ENCODE measurements at regions not wholly inside any gene's neighbourhood (a gene's known extent, or its start where the extent isn't known, plus 50 kb on each side); places are given as distances from the start of the nearest gene placed in this dataset.

DNA sequence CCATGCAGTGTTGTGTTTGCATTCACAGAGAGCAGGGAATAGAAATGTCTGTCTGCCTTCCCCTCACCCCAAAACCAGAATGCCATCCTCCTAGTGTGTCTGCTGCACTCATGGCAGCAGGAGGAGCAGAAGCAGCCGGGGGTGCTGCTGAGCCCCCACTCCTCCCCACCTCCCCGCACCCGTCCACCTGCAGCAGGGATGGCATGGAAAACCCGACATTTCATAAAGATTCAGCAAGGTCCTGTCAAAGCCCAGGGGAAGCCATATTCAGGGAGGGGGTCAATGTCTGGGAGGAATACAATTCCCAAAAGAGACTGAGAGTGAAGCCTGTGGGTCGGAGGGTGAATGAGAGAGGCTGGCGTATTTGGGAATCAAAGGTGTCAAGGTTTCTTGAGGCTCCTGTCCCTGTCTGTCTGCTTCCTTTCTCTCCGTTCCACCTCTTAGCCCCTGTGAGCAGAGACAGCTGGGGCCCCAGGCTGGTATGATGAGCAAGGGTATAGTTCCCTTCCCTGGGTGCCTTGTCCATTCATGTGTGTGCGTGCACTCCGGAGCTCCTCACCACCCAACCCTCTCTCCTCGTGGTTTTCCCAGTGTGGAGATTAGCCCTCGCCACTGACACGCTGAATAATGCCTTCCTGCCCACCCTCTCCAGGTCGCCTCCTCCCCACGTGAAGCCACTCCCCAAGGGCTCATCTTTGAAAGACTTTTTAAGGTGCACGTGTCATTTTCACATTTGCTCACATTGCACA, 133.5 kb upstream of the ZNF236 start:
- DNase-seq, result no peak
- no peak for ATAC-seq
- intact Hi-C loops (cut with DNase I), result loop anchor here in 1 of 2 donors (5.0 kb wide), 1 partner anchor 287 kb away; no protein-coding TSS in a partner anchor

DNA sequence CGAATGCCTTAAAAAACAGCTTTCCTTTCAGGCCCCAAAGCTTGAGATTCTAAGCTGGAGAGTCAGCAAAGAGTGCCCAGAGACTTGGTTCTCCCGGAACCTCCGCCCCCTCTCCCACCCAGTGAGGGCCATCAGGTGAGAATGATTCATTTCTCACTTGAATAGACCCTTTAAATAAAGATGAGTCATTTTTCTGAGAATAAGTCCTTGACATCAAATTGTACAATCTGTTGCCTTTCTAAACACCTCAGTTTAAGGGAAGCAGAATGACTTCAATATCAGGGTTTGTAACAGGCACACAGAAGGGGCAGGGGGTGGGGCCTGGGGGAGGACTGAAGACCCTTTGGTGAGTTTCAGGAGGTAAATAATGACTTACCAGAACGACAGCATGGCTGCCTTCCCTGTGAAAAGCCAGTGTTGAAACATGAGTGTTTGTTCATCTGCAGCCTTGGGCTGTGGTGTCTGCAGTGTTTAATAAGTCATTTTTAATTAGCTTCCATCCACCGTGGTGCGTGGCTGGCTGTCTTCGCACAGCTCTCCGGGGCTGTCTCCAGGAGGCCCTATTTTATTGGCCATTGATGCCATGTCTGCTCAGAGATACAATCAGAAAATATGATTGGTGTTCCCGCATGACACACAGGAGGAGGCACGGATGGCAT, 134.9 kb upstream of the ZNF236 start:
- intact Hi-C loops (cut with DNase I), result loop anchor here (2.0 to 5.0 kb wide), 2 partner anchors 285 to 289 kb away; no protein-coding TSS in a partner anchor
- DNase-seq (no peak), ATAC-seq (peak in 1 of 2 donors; percentile 22)

DNA sequence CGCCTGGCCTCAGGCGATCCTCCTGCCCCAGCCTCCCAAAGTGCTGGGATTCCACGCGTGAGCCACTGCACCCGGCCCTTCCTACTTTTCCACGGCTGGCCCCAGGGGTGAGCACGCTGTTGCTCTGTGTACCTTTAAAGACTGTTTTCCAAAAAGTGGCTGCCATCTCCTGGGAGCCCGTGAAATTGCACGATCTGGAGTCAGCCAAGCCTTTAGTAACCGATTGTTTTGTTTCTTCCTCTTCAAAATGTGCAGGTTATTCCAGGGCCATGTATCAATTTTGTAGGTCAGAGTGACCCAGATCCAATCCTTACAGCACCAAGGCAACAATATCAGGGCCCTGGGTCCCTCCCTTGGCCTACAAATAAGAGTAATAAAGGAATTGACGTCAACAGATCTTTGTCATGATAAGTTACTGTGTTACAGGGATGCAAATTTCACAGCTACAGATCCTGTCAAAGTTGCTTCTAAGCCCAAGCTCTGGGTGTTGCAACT, 135.6 kb upstream of the ZNF236 start:
- DNase-seq, result peak; percentile 65
- intact Hi-C loops (cut with DNase I), result loop anchor here (2.0 to 5.0 kb wide), 2 partner anchors 284 to 288 kb away; no protein-coding TSS in a partner anchor
- peak; percentile 89 to 94 for ATAC-seq

DNA sequence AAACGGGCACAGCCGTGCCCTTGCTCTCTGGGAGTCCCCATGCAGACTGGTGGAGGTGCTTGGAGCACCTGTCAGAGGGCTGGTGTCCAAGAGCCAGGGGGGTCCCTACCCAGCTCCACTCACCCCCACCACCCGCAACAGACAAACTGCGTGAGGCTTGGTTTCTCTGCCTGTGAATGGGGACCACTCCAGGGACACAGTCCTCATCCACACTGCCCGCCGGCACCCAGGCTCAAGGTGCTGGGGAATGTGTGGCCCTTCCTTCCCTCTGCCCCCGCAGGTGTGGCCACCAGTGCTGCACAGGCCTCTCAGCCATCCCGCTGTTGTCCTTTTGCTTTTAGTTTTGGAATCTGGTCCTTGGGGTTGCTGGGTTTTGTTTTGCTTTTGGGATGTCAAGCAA, 136.5 kb upstream of the ZNF236 start:
- DNase-seq (no peak), ATAC-seq (no peak)
- intact Hi-C loops (cut with DNase I), result loop anchor here (2.0 to 5.0 kb wide), 2 partner anchors 284 to 287 kb away; no protein-coding TSS in a partner anchor

DNA sequence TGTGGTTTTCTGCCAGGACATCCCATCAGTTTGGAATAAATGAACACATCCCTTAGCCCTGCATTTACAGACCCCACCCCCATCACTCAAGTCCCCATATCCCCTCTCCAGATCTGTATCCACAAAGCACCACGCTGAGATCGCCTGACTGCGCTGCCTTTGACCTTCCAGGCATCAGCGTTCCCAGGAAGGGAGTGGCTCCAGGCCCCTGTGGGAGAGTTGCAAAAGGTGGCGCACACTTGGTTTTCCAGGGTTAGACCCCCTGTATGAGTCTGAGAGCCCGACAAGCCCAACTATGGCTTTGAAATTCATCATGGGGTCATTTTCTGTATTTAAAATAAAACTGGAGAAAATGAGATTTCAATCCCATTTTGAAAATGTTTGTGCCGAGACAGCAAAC, 137.0 kb upstream of the ZNF236 start:
- no peak for DNase-seq
- no peak for ATAC-seq
- intact Hi-C loops (cut with DNase I), result loop anchor here in 1 of 2 donors (5.0 kb wide), 1 partner anchor 283 kb away; no protein-coding TSS in a partner anchor

DNA sequence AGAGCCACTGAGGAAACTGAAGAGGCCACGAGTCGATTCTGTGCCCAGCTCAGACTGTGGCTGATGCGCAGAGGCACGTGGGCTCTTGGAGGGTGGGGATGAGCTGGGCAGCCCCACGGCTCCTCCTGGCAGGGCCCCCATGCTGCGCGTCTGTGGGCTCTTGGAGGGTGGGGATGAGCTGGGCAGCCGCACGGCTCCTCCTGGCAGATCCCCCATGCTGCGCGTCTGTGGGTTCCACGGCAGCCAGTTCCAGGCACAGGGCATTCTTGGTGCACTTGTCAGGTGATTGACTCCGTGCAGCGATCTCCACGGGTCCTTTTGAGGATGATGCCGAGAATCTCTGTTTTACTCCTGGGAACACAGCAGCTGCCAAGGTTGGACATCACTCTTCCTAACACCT, 138.1 kb upstream of the ZNF236 start:
- no peak for ATAC-seq
- no peak for DNase-seq
- intact Hi-C loops (cut with DNase I), result no loop called here

DNA sequence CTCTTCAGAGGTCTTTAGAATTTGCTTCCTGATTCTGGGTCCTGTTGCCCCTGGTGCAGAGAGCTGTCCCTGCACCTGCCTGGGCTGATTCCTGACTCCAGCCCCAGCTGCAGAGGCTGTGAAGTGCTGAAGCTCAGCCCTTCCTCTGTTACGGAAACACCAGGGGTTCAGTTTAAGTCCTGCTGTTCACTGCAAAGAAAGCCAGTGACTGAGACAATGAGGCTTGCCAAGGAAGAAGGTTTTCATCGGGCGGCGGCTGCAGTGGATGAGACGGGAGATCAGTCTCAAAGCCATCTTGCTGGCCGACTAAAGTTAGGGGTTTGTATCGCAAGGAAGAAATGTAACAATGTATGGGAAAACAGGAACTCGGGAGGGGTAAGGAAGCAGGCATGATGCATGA, 142.4 kb upstream of the ZNF236 start:
- intact Hi-C loops (cut with DNase I), result no loop called here
- no peak for DNase-seq
- no peak for ATAC-seq

DNA sequence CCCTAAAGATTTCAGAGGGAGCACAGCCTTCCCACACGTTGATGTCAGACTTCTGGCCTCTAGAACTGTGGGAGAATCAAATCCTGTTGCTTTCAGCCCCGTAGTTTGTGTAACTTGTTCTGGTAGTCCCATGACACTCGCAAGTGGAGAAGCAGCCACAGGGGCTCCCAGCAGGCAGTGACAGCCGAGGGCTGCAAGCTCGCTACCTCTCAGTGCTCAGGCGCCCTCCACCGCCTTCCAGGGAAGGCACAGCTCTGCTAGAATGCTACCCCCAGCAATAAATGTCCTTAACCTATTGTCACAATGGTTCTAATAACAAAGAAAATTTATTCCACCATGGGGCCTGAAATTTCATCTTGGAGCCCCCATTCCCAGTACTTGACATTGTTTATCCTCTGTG, 143.1 kb upstream of the ZNF236 start:
- ATAC-seq, result no peak
- no peak for DNase-seq
- intact Hi-C loops (cut with DNase I), result no loop called here

DNA sequence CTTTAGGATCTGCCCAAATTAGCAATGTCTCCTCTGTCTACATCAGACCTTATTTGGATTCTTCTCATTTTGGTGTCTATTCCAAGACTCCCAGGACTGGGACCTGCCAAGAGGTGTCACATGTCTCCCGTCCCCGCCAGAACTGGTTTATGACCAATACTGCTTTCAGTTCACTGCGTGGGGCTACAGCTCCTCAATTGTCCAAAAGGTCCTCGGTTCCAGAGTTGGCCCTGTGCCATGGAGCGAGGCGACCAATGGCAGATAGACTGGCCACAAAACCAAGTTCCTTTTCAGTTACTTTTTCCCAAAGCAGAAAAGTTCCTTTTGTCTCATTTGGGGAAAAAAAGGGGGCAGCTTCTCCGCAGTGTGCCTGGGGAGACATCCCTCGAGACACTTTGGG, 144.1 kb upstream of the ZNF236 start:
- peak in 1 of 2 donors; percentile 27 for ATAC-seq
- intact Hi-C loops (cut with DNase I), result no loop called here
- peak; percentile 35 for DNase-seq

DNA sequence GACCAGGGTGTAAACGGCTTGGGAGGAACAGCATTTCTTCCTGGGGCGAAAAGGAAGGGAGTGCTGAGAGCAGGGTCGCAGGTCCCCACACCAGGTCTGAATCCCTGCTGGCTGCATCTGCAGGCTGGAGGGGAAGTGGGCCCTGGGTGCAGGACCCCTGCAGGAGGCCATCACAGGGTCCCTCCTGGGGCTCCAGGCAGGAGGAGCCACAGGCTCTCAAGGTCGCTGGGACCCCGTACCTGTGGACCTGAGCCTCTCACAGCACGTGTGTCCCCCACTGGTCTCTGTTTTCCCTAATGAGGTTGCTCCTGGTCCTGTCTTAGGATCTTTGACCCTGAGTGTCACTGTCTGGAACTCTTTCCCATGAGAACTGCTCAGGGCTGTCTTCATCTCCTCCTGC, 147.8 kb upstream of the ZNF236 start:
- intact Hi-C loops (cut with DNase I), result no loop called here
- DNase-seq (no peak), ATAC-seq (no peak)

DNA sequence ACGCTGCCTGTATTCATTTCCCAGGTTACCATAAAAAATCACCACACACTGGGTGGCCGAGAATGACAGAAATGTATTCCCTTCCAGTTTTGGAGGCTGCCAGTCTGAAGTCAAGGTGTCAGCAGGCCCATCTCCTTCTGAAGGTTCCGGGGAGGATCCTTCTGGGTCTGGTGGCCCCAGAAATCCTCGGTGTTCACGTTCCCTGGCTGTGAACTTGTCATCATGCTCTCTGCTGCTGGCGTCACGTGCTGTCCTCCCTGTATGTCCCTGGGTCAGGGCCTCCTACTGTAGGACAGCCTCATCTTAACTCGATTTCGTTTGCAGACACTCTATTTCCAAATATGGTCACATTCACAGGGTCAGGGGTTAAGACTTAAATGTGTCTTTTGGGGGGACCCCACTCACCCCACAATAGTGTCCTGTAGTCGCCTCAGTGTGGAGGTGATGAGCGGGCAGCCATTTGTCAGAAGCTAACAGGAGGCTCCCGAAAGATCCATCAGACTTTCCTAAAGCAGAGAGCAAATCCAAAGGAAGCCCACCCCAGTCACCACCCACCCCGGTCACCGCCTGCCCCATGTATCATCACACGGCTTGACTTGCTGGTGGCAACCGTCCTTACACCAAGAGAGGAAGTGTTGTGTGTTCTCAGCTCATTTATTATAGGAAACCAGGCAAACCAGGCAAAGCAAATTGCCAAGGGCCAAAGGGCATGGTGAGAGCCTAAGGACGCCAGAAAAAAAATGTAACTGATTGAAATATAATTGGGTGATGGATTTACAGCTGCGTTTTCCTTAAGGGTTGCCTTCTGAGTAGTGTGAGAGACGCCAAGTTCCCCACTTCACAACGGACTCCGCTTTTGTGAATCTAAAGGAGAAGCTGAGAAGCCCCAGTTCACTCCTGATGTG, 148.8 kb upstream of the ZNF236 start:
- intact Hi-C loops (cut with DNase I), result no loop called here
- ATAC-seq, result no peak
- DNase-seq, result no peak

DNA sequence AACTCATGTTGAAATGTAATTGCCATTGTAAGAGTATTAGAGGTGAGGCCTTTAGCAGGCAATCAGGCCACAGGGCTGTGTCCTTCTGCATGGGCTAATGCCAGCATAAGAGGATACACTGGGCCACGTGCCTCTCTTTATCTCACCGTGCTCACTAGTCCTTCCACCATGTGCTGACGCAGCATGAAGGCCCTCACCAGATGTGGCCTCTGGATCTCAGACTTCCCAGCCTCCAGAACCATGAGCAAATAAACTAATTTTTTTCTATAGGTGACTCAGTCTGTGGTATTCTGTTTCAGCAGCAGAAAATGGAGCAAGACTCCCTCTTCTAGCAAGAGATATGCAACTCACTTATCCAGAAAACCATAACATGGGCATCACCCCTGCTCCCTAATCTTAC, 149.7 kb upstream of the ZNF236 start:
- ATAC-seq (no peak), DNase-seq (no peak)
- intact Hi-C loops (cut with DNase I), result no loop called here

DNA sequence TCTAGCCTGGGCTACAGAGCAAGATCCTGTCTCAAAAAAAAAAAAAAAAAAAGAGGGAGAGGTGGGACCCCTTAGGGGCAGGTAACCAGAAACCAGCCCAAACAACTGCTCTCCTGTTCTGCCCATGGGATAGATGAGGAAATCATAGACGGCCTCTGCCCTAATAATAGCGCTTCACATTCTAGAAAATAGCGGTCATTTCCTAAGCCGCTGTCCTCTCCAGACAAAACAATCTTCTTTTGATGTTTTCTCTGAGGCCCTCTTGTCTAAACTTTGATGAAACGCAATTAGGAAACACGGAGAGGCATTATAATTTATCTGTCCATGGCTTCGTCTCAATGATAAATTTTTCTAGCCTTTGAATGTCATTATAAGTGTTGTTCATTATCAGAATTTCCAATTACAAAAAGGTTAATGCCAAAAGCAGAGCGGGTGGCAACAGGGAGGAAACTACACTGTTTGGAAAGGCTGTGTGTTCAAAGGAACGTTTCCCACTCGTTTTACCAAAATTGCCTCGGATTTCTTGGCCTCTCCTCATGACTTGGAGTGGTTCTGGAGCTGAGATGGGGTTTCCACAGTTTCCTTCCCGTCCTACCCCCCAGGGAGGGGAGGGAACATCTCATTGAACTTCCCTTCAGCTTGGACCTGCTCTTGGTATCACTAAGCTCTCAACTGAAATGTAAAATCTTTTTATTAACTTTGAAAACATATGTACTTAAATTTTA, 151.6 kb upstream of the ZNF236 start:
- DNase-seq, result peak; percentile 37
- peak; percentile 64 to 66 for ATAC-seq
- intact Hi-C loops (cut with DNase I), result no loop called here

DNA sequence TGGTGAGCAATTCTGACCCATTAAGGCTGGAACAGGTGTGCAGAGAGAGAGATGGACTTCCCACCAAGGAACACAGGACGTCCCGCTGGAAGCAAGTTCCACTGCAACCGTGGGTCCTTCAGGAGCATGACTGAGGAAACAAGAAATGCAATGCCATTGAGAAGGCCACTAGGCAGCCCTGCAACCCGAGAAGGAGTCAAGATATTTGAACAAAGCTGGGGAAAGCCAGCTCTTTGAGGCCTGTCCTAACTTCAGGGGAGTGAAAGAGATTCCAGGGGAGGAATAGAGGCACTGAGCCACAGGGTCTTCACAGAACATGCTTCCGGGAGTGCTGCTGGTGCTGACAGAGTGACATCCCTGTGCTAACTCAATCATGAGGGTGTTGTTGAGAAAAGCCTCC, 153.8 kb upstream of the ZNF236 start:
- no peak for ATAC-seq
- intact Hi-C loops (cut with DNase I), result no loop called here
- no peak for DNase-seq

DNA sequence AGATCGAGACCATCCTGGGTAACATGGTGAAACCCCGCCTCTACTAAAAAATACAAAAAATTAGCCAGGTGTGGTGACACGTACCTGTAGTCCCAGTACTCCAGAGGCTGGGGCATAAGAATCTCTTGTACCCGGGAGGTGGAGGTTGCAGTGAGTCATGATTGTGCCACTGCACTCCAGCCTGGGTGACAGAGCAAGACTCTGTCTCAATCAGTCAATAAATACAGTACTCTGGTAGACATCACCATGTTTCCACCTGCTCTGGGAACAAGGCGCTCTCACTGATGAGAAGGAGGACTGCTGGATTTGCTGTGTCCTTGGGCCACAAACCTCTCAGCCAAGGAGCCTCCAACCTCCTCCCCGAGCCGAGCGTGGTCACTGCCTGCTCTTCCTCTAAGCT, 154.2 kb upstream of the ZNF236 start:
- DNase-seq, result no peak
- intact Hi-C loops (cut with DNase I), result no loop called here
- no peak for ATAC-seq

DNA sequence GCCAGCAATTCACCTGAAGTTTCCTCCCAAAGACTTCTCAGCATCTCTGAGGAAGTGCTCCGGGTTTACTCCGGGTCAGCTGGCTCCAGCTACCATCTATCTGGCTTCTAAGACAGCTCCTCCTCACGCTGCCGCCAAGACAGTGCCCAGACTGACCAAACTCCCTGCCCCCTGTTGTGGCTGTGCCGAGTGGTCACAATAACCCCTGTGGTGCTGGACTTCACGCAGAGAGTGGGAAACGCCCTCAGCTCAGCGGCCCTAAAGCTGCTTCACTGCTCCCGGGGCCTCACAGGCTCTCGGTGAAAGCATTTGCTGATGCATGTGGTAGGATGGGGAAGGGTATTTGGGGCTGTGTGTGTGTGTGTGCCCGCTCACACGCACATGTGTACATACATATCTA, 154.8 kb upstream of the ZNF236 start:
- ATAC-seq, result no peak
- intact Hi-C loops (cut with DNase I), result no loop called here
- no peak for DNase-seq

DNA sequence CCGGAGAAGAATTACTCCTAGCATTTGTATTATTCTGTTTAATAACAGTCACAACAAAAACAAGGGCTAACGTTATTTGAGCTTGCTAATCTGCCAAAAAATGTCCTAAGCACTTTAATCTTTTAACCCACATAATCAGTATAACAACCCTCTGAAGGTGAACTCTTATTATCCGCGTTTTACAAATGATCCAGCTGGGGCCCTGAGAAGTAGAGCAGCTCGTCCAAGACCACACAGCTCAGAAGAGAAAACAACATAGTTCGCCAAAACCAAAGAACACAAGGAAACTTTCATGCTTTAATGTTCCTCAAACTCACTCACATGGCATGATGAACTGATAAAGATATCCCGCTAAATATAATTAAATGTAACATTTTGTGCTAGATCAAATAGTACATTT, 159.7 kb upstream of the ZNF236 start:
- no peak for ATAC-seq
- intact Hi-C loops (cut with DNase I), result no loop called here

DNA sequence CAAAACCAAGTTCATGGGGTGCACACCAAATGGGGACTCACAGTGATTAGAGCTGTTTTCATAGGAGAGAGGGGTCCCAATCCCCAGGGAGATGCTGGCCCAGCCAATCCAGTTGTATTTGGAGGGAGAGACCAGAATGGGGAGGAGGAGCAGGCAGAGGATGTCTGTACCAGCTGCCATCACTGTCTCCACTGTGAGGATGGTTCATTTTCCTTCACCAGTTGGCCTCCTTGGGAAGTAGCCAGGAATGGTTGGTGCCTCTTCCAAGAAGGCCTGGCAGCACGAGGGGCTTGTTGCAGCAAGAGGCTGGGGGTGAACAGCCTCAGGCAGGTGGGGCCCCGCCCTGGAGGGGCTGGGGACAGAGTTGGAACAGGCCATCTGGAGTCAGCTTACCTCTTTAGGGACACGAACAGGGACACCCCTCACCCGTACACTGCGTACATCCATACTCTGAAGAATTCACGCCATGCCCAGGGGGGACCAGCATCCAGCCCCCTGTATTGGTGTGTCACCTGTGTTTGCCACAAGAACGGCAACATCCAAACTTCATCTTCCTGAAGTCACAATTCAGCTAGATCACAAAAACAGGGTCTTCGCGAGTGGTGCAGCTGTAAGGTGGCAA, 161.7 kb upstream of the ZNF236 start:
- DNase-seq (no peak), ATAC-seq (no peak)
- intact Hi-C loops (cut with DNase I), result no loop called here

More for the DNA sequence above, 159.7 kb upstream of the ZNF236 start:
- no peak for DNase-seq

Measured in left cardiac atrium (tissue), 4 donors.